NCI-H146 treated with DMSO at 0.1 percent for 48 hours (cell line): ENCODE measurements at regions not wholly inside any gene's neighbourhood (a gene's known extent, or its start where the extent isn't known, plus 50 kb on each side); places are given as distances from the start of the nearest gene placed in this dataset.
"Not testable (repeated sequence)": the region's sequence is repeated elsewhere in the genome, so short reads cannot be mapped to it uniquely, and the experiment has no call there.

Experiments used
- DNase-seq: peaks from one replicate; lab custom pipeline; 2025; ENCODE audit not compliant: unreplicated experiment; lab: John Stamatoyannopoulos, UW

DNA sequence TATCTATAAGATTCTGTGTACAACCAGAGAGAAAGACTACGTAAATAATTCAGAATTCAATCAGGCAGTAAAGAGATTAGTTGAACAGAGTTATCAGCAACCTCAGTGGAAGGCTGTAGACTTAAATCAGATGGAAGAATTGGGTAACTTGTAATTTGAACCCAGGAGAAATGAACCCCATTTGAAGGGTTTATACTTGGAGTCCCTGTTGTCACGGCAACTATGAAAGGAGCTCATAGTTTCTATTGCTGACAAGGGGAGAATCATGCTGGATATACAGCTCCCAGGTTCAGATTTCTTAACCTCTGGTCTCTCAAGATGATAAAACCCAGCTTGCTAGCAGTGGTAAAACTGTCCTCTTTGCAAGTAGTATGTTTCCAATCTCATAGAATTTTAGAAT, 54.4 kb upstream of the BMP4 start:
- DNase-seq: no peak

DNA sequence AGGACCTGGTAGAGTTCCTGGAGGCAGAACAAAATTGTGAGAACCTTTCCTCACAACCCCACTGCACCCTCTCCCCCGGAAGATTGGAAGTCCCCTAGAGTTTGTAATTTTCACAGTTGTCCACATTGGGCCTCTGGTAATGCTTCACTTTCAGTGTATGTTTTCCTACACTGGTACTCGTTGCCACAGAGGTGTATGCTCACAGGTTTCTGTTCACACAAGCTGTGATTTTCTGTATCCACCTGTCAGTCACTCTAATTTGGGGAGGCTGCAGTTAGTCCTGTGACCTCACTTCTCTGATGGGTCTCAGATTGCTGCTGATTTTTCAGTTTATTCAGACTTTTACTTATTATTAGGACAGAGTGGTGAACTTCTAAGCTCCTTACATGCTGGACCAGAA, 66.4 kb upstream of the BMP4 start:
- no peak for DNase-seq

DNA sequence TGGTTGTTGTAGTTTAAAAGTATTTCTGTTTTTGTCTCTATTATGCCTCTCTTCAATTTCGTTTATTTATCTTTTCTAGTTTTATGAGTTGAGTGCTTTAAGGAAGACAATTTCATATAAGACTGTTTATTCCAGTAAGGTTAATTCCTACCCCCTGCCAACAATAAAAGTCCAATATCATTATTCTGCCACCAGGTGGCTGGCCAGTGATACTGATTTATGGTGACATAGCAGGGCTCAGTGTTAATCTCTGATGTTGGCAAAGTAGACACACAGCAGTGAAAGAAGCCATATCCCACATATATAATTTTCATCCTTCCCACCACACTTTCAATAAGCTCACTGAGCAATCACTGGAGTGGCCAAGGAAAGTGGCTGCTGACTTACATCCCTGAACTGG, 69.0 kb upstream of the BMP4 start:
- no peak for DNase-seq

DNA sequence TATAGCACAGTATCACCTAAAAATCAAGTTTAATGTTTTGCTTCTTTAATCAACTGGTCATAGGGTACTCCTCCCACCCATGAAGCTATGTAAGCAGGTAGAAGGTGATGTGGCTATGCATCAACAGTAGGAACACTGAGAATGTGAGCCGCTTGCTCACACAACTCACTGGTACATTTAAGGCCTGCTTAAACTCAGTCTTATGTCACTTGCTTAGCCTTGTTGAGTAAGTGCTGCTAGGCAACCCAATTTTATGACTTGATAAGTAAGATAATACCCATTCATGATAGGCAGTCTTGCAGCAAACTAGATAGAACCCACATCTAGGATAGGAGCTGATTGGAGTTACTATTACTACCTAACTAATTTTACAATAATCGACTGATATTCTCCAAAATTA, 70.0 kb upstream of the BMP4 start:
- no peak for DNase-seq

DNA sequence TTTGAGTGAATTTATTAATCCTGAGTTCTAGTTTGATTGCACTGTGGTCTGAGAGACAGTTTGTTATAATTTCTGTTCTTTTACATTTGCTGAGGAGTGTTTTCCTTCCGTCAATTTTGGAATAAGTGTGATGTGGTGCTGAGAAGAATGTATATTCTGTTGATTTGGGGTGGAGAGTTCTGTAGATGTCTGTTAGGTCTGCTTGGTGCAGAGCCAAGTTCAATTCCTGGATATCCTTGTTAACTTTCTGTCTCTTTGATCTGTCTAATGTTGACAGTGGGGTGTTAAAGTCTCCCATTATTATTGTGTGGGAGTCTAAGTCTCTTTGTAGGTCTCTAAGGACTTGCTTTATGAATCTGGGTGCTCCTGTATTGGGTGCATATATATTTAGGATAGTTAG, 74.4 kb upstream of the BMP4 start:
- DNase-seq: not testable (repeated sequence)

DNA sequence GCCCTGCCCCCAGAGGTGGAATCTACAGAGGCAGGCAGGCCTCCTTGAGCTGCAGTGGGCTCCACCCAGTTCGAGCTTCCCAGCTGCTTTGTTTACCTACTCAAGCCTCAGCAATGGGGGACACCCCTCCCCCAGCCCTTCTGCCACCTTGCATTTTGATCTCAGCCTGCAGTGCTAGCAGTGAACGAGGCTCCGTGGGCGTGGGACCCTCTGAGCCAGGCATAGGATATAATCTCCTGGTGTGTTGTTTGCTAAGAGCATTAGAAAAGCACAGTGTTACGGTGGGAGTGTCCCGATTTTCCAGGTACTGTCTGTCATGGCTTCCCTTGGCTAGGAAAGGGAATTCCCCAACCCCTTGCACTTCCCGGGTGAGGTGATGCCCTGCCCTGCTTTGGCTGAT, 76.7 kb upstream of the BMP4 start:
- not testable (repeated sequence) for DNase-seq

DNA sequence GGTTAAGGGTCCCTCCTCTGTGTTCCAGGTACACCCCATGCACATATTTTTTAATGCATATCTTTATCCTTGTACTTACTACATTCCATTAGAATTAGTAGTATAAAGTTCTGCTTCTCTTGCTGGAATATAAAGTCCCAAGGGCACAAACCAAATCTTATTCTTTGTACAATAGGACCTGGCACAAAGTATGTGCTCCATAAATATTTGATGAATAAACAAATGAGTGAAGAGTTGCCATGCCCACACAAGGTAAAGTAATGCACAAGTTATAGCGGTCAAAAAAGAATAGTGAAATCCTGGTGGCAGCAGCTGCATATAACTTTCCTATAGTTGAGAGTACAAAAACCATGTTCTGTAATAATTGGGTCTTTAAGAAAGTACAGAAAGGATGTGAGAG, 82.1 kb upstream of the BMP4 start:
- no peak for DNase-seq

DNA sequence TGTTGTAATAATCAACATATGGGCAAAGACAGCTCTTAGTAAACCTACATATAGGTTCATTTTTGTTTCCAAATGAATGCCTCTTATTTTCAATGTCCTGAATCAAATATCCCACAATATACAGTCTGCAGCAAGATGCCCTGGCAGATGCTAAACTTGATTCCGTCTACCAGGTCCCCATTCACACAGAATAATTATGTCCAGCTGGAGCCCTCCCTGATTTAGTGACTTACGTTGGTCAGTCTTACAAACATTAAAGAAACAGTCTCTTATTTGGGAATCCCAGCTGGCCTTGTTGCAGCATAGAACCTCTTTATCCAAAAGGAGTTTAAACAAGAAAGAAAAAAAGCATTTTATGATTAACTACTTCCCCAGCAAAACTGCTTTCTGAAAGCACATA, 82.7 kb upstream of the BMP4 start:
- DNase-seq: no peak

DNA sequence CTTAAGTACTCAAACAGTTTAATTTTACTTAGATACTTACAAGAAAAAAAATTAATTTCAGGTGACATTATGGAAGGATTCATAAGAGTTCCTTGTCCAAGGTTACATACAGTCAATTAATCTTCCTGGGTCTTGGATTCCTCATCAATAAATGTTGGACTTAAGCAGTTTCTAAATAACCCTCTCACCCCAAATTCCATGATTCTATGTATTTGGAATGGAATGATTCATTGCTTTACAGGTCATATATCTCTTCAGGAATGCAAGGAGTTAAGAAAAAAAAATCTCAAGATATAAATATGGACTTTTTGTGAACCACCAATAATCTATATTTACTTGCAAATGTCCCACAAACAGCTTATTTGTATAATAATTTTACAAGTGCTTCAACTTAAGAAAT, 84.2 kb upstream of the BMP4 start:
- DNase-seq: no peak

DNA sequence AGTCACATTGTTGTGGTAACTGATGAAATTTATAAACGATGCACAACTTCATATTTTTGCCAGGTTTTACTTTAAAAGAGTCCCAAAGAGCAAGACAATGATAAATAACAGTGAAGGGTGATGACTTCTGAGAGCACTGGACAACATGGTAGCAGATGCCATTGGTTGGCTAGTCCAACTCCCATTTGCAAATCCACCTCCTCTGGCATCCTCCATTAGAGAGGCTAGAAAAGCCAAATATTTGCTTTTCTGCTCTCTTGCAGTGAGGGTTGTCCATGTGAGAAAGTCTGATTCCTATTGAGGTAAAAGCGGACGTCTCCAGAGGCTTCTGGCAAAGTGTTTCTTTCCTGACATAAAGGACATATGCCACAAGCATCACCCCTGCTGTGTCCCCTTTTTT, 89.6 kb upstream of the BMP4 start:
- no peak for DNase-seq

DNA sequence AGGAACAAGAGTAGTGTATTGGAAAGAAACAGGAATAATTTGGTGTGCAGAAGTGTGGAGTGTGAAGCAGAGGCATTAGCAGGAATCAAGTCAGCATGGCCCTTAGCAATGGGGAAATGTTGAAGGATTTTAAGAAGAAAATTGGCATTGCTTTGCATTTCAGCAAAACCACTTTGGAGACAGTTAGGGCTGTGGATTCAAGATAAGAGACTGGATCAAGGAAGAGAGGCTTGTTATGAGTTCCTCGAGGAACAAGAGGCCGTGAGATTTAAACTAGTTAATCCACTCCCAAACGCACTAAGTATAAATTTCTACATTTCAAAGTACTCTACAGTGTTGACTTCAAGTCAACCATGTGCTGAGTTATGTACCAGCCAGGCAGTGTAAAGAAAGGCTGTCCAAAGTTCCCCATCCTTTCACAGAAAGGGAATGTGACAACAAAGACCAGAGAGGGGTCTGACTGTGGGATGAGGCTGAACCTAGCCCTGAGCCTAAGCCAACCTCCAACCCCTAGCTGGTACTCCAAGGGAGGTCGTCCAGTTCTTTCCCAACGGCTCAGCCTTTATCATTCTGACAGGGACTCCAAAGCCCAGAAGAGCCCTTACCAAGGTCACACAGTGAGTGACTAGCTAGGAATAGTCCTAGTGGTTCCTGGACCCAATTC, 91.2 kb upstream of the BMP4 start:
- DNase-seq: no peak

DNA sequence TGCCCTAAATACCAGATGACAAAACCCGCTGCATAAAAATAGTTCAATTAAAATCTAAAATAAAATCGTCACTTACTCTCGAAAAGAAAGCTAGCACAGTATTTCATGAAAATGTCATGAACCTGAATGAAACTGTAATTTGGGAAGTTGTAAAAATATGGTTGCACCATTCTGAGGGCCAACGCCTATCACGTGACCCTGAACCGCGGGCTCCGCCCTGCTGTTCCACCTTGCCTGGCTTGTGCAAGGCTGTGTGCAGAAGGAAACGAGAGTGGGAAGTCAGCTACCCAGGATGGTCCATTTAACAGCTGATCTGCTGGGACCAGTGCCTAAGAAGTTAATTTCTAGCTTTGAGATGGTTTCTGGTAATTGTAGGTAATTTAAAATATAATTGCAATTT, 91.7 kb upstream of the BMP4 start:
- DNase-seq: no peak

DNA sequence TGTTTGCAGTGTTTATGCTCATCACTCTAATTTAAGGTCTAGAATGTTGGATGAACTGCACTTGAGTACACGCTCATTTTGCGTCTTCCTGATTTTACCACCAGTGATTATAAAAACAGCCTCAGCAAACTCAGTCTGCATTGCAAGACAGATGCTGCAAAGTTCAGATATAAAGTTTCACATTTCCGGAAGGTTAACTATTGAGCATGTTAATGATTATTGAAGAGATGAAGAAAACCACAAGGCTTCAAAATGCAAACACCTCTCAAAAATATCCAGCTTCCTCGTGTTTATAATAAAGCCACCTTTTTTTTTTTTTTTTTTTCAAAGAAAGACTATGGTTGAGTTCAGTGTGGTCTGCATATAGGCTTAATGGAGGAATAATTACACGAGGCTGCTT, 92.1 kb upstream of the BMP4 start:
- DNase-seq: no peak

DNA sequence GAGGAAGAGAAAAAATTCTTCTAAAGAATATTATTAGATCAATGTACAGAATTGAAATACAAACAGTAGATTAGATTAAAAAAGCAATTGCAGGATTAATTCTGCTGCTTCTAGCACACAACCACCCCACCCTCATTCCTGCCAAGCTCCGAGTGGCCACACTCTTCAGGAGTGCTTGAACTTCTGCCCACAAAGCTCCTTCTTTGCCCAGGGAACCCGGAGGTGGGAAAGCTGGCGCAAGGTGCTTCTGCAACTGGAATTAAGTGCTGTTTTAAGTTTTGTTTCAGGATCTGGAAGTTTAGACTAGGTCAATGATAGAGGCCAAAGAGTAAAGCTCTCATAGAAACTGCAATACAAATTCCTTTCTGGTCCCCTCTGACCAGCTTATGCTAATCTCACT, 94.1 kb upstream of the BMP4 start:
- no peak for DNase-seq

DNA sequence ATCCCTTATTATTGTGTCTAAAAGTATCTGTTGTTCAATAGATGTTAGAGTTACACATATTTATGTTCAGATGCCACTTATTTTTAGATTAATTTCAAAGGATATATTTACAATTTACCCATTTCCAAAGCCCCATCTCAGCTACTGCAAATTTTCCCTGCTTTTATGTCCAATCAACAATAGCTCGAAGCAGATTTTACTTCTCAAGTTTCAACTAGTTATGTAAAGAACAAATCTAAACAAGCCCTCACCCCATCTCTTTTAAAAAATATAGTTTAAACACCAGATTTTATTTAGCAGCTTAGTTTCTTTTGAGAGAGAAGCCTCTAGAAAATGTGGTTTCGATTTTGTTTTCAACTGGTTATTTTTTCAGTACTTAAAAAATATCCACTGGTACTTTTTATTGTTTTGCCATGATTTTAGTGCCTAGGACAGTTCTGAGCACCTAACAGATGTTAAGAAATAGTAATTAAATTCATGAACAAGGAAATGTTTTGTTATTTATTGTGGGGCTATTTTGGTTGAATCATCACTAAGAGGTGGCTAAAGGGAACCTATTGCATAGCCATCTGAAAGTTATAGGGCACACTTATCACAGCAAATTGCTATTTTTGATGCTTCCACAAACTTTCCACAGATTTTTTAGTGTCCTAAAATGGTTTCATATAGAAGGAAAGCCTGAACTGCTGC, 96.2 kb upstream of the BMP4 start:
- no peak for DNase-seq

DNA sequence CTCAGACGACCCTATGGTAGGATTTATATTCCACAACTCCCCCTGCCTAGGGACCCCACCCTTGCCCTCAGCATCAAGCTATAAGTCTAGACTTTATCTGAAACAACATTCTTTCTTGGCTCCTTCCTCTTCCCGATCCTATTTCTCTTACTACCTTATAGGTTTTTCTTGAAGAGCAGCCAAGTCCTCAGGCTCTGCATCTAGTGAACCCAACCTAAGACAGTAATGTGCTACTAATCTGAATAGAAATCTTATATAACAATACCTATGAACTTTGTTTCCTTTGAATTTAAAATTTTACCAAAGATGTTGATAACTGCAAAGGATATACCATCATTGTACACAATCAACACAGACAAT, 96.7 kb upstream of the BMP4 start:
- DNase-seq: no peak

DNA sequence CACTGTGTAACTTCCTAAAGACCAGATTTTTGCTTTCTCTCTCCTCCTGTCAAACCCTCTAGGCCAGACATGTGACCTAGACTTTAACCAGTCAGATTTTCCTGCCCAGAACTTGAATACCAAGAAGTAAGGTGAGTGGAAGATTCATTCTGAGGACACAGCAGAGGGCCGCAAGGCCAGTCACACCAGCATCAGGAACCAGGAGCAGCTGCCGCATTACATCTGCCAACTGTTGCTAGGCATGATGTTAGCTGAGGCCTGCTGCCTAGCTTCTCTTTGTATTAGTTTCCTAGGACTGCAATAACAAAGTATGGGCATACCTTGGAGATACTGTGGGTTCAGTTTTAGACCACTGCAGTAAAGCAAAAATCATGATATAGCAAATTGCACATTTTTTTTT, 101.9 kb upstream of the BMP4 start:
- no peak for DNase-seq

DNA sequence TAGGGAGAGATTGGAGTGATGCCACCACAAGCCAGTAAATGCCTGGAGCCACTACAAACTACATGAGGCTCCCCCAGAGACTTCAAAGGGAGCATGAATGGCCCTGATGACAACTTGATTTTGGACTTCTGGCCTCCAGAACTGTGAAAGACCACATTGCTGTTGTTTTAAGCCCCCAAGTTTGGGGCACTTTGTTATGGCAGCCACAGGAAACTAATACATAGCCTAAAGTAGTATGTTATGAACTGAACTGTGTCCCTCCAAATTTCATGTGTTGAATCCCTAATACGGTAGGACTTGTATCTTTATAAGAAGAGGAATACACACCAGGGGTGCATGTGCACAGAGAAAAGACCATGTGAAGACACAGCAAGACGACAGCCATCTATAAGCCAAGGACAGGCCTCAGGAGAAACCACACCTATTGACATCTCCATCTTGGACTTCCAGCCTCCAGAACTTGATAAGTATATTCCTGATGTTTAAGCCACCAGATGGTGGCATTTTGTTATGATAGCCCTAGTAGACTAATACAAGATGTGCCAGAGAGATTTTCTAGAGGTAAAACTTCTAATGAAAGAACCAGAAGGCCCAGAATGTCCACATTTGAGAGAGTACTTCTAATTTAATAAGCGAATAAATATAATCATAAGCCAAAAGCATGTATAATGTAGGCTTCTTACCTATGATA, 127.1 kb upstream of the BMP4 start:
- no peak for DNase-seq

DNA sequence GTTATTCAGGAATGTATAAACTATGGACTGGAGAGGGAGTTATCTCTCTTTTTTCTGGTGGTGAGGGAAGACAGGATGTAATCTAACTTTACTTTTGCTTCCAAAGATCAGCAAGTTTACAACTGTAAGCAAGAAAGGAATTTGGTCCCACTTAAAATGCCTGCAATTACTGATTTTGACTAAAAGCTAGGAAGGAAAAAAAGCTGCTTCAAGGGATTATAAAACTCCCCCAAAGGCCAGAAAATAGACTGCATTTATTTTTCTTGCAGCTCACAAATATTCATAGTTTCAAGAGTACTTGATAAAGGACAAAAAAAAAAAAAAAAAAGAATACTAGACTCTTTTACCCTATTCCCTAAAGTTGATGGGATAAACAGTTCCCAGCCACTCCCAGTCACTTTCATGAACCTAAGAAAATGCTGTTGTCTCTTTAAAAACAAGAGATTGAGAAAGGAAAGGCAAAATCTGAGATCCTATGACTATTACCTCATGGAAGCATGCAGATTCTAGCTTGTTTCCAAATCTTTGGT, 128.7 kb upstream of the BMP4 start:
- no peak for DNase-seq

DNA sequence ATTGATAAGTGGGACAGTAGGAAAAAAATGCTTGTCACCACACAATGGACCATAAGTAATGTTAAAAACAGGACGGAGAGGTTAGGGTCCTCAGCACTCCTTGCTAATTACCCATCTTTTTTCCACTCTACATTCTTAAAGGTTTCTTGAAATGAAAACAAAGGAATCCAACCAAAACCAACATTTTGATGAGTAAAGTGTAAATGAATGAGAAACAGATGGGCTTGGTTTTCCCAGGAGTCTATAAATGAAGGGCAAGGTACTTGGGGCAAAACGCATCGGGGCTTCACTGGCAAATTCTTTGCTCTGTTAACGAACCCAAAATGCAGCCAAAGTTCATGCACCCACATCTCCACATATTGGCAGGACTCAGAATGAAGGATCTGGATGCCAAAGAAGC, 129.2 kb upstream of the BMP4 start:
- DNase-seq: no peak

DNA sequence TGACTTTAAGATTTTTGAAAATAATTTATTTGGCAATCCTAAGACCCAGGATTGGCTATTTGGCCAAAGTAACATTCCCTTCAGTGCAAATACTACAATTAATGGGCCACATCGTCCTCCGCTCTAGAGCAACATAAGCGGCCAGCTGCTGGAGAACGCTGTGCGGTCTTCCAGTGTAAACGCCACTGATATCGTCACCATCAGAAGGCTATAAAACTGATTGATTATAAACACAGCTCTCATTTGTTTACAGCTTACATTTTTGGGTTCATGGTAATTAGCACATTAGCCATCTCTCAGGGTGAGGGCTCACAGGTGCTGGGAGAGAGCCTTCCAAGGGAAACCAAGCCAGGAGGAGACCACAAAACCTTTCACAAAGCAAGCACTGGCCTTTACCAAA, 130.1 kb upstream of the BMP4 start:
- DNase-seq: no peak

DNA sequence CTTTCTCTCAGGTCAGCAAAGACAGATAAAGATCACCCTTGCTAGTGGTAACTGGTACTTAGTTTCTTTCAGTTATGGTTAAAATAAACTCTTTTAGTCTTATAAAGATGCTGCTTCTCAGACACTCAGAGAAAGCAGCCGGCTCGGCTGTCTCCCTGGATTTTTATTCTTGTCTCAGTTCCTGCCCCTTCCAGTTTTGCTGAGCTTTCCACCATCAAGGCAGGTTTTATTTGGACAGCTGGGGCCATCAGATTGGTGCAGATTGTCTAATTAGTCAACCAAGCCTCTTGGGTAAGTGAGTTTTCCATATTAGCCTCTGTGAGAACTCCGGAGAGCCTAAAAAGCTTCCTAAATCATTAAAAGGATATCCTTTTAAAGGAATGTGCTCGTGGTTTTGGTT, 130.8 kb upstream of the BMP4 start:
- DNase-seq: no peak
